GM12872 (cell line): ENCODE measurements at regions not wholly inside any gene's neighbourhood (a gene's known extent, or its start where the extent isn't known, plus 50 kb on each side); places are given as distances from the start of the nearest gene placed in this dataset.

Experiments used
- TF ChIP-seq, protein P1 (sequence below): IDR thresholded peaks from 3 replicates; pipeline ENCODE4 v1.5.1; 2011; ENCODE audit warnings: low read depth, mild to moderate bottlenecking, low read length, moderate library complexity; ENCODE audit not compliant: insufficient read depth

GRCh38 chr14:23763394-23763793, 127.2 kb downstream of the DHRS2 start:
- TF ChIP-seq, protein P1, sequence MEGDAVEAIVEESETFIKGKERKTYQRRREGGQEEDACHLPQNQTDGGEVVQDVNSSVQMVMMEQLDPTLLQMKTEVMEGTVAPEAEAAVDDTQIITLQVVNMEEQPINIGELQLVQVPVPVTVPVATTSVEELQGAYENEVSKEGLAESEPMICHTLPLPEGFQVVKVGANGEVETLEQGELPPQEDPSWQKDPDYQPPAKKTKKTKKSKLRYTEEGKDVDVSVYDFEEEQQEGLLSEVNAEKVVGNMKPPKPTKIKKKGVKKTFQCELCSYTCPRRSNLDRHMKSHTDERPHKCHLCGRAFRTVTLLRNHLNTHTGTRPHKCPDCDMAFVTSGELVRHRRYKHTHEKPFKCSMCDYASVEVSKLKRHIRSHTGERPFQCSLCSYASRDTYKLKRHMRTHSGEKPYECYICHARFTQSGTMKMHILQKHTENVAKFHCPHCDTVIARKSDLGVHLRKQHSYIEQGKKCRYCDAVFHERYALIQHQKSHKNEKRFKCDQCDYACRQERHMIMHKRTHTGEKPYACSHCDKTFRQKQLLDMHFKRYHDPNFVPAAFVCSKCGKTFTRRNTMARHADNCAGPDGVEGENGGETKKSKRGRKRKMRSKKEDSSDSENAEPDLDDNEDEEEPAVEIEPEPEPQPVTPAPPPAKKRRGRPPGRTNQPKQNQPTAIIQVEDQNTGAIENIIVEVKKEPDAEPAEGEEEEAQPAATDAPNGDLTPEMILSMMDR: no peak

DNA sequence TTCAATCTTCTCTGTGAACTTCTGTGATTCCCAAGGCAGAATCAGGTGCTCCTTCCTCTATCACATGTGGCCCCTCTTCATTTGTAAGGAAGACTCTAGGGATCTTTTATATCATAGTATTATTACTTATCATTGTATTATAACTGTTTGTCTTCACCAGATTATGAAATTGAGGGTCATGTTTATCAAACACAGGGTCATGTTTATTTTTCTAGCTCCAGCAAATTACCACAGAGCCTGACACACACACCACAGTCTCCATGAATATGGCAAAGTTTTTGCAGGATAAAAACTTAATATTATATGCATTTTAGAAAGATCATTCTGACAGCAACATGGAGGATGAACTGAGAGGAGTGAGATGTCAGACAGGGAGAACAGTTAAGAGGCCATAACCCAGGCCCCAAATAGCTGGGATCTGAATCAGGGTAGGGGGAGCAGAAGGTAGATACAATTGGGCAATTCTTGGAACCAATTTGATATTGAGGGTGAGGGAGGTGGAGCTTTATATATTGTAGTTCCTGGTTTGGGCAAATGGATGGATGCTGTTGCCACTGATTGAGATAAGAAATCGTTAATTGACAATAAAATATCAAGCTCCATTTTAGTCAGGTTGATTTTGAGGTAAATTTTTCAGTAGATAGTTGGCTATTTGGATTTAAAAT, 130.7 kb downstream of the DHRS2 start:
- TF ChIP-seq, protein P1: no peak

DNA sequence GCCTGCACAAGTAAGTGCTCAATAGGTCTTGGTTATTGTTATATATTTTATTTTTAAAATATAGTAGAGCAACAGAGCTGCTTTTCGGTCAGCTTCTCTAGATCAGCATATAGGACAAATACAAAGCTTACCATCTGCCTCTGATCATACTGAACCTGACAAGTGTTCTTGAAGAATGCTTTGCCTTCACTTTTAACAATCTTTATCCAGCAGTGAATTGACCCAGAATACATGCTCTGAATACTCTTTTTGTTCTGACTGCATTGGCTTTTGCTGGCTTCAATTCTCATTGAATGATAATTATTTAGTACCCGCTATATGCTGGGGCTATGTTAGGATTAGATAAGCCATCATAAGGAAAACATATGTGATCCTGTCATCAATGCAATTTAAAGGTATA, 137.8 kb downstream of the DHRS2 start:
- TF ChIP-seq, protein P1: no peak

GRCh38 chr14:23776296-23776695, 140.1 kb downstream of the DHRS2 start:
- TF ChIP-seq, protein P1: no peak

DNA sequence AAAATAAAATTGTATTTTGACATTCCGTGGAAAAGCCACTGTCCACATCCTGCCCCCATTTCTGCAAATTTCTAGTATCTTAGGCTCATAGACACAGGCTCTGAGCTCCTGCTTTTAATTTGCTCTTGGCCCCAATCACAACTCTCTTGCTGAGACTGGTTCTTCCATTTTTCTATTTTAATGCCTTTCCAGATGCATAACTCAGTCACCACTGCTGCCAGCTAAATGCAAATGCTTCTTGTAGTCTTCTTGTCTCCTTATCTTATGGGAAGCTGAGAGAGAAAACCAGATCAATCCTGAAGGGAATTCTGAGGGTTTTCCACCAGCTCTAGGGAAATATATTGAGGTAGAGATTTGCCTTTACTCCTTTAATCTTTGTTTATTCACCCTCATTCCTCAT, 149.0 kb downstream of the DHRS2 start:
- TF ChIP-seq, protein P1: no peak

DNA sequence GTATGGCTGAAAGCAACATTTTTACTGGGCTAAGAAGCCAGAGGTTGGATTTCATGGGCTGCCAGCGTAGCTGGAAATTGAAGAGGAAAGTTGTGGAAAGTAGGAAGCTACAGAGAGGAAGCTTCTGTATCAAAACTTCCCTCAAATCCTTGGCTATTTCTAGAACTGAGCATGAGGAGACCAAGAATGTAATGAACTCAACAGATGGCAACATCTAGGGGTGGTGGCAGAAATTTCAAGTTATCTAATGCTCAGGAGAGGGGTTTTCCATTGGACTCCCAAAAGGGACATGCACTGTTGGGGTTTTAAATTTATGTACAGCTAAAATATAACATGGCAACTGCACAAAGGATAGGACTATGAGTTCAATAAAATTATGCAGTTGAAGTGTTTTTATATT, 151.3 kb downstream of the DHRS2 start:
- TF ChIP-seq, protein P1: no peak

GRCh38 chr14:23789696-23790095, 153.5 kb downstream of the DHRS2 start:
- TF ChIP-seq, protein P1: no peak
